A549 (cell line): ENCODE measurements at regions not wholly inside any gene's neighbourhood (a gene's known extent, or its start where the extent isn't known, plus 50 kb on each side); places are given as distances from the start of the nearest gene placed in this dataset.

ENCODE experiments used
- ATAC-seq, 2 experiments: fragments of 200-7000 bp in 1 of 2; fragments of >200 bp in 1 of 2; cut with Nextera tagmentation in 1 of 2; cut with Tn5 transposase in 1 of 2; 3 replicates each; pipeline versions ENCODE4 v1.8.0 to v1.9.1; 2018 to 2020; ENCODE audit warnings: mild to moderate bottlenecking in 1 of 2, moderate library complexity in 1 of 2
- CTCF ChIA-PET: fragments of 300-600 bp; sonication (Branson Sonifier 250); formaldehyde crosslinking; extraction: SDS; loops from one replicate; lab custom pipeline; 2021; ENCODE audit warnings: antibody characterized with exemption, inconsistent platforms; lab: Yijun Ruan, JAX
- POLR2A ChIA-PET: fragments of 350-600 bp; formaldehyde crosslinking; extraction: SDS; loops from one replicate; lab custom pipeline; 2021; ENCODE audit warnings: antibody characterized with exemption, inconsistent platforms; lab: Yijun Ruan, JAX
- DNase-seq, 2 experiments: peaks; one replicate each; pipeline versions ENCODE4 v3.0.0 to v3.0.0-alpha.2; 2011 to 2016; ENCODE audit warnings: low read depth in 1 of 2, low spot score in 1 of 2
- FAIRE-seq: peaks from 2 replicates; lab custom pipeline; 2011; peaks lifted over from hg19 to GRCh38; lab: Jason Lieb, UNC
- H3K27ac ChIP-seq, 2 experiments: fragments of >200 bp; sonication (Bioruptor Twin); formaldehyde crosslinking; 3 replicates each; pipeline ENCODE4 v1.5.1; 2016 to 2017
- H3K4me1 ChIP-seq: fragments of >200 bp; sonication (Bioruptor Twin); formaldehyde crosslinking; 3 replicates; pipeline ENCODE4 v1.6.1; 2016
- H3K4me2 ChIP-seq: fragments of >200 bp; sonication (Bioruptor Twin); formaldehyde crosslinking; 3 replicates; pipeline ENCODE4 v1.6.1; 2016
- H3K4me3 ChIP-seq: fragments of >200 bp; sonication (Bioruptor Twin); formaldehyde crosslinking; 3 replicates; pipeline ENCODE4 v1.5.1; 2016
- H3K9me3 ChIP-seq: fragments of >200 bp; sonication (Bioruptor Twin); formaldehyde crosslinking; 3 replicates; pipeline ENCODE4 v1.6.1; 2016
- CBX8 ChIP-seq: fragments of 200-600 bp; sonication (generic); IDR thresholded peaks from 2 replicates; pipeline ENCODE4 v1.6.1; 2016
- CEBPB ChIP-seq, 2 experiments: fragments of >200 bp in 1 of 2; sonication (Bioruptor Twin) in 1 of 2; formaldehyde crosslinking in 1 of 2; IDR thresholded peaks; 2 replicates each; pipeline ENCODE4 v1.6.1; 2012 to 2016
- CHD2 ChIP-seq: fragments of 150-350 bp; IDR thresholded peaks from 2 replicates; pipeline ENCODE4 v1.6.1; 2014; ENCODE audit warnings: low read length; ENCODE audit not compliant: partially characterized antibody
- EHF ChIP-seq: fragments of 250-450 bp; sonication (Bioruptor Pico); IDR thresholded peaks from 2 replicates; pipeline ENCODE4 v1.5.0; 2020; ENCODE audit warnings: mild to moderate bottlenecking
- EHMT2 ChIP-seq: fragments of 200-600 bp; sonication (generic); IDR thresholded peaks from 2 replicates; pipeline ENCODE4 v1.6.1; 2016; ENCODE audit warnings: antibody characterized with exemption, low read depth, mild to moderate bottlenecking, moderate library complexity
- EP300 ChIP-seq, 2 experiments: fragments of >200 bp; sonication (Bioruptor Twin); formaldehyde crosslinking; IDR thresholded peaks; 2 replicates in 1 of 2; 3 replicates in 1 of 2; pipeline ENCODE4 v1.6.1; 2016 to 2017
- HOXB13 ChIP-seq: fragments of 250-450 bp; sonication (Bioruptor Pico); IDR thresholded peaks from 2 replicates; pipeline ENCODE4 v1.5.0; 2020; ENCODE audit warnings: low read depth, mild to moderate bottlenecking, moderate library complexity
- JUN ChIP-seq, 2 experiments: fragments of >200 bp; sonication (Bioruptor Twin); formaldehyde crosslinking; IDR thresholded peaks; 2 replicates in 1 of 2; 3 replicates in 1 of 2; pipeline ENCODE4 v1.6.1; 2016 to 2017
- JUNB ChIP-seq: fragments of >200 bp; sonication (Bioruptor Twin); formaldehyde crosslinking; IDR thresholded peaks from 2 replicates; pipeline ENCODE4 v1.6.1; 2016
- MAFK ChIP-seq: fragments of 450-650 bp; IDR thresholded peaks from 2 replicates; pipeline ENCODE4 v1.6.1; 2014; ENCODE audit not compliant: partially characterized antibody
- MAZ ChIP-seq: fragments of 150-350 bp; IDR thresholded peaks from 2 replicates; pipeline ENCODE4 v1.6.1; 2014; ENCODE audit warnings: antibody characterized with exemption, low read depth, low read length, borderline replicate concordance
- NFE2L2 ChIP-seq: fragments of 150-350 bp; conservative IDR thresholded peaks from 2 replicates; pipeline ENCODE4 v1.6.1; 2014; ENCODE audit warnings: low read length
- POLR2AphosphoS2 ChIP-seq: conservative IDR thresholded peaks from 2 replicates; pipeline ENCODE4 v1.6.1; 2012; ENCODE audit warnings: low read length, improper control_type of control experiment, inconsistent platforms
- SMC3 ChIP-seq: fragments of >200 bp; sonication (Bioruptor Twin); formaldehyde crosslinking; IDR thresholded peaks from 3 replicates; pipeline ENCODE4 v1.6.1; 2018; ENCODE audit warnings: inconsistent platforms
- WGBS: methylation state at CpG from one replicate; pipeline ENCODE4 v1.1.6; 2017; ENCODE audit errors: missing lambda C conversion rate; 5-methylcytosine and 5-hydroxymethylcytosine counted together
- TF ChIP-seq, protein P1 (sequence below): fragments of >200 bp; sonication (Bioruptor Twin); formaldehyde crosslinking; IDR thresholded peaks from 2 replicates; pipeline ENCODE4 v1.6.1; 2016
- TF ChIP-seq, protein P2 (sequence below): fragments of 200-600 bp; sonication (generic); IDR thresholded peaks from 2 replicates; pipeline ENCODE4 v1.6.1; 2016; ENCODE audit warnings: antibody characterized with exemption, mild to moderate bottlenecking, moderate library complexity
- TF ChIP-seq, protein P3 (sequence below): fragments of 250-450 bp; sonication (Bioruptor Pico); IDR thresholded peaks from 2 replicates; pipeline ENCODE4 v1.5.0; 2020; ENCODE audit warnings: low read depth, mild to moderate bottlenecking, moderate library complexity
- TF ChIP-seq, protein P4 (sequence below): fragments of 150-350 bp; IDR thresholded peaks from 2 replicates; pipeline ENCODE4 v1.6.1; 2014; ENCODE audit warnings: low read depth, mild to moderate bottlenecking, low read length

DNA sequence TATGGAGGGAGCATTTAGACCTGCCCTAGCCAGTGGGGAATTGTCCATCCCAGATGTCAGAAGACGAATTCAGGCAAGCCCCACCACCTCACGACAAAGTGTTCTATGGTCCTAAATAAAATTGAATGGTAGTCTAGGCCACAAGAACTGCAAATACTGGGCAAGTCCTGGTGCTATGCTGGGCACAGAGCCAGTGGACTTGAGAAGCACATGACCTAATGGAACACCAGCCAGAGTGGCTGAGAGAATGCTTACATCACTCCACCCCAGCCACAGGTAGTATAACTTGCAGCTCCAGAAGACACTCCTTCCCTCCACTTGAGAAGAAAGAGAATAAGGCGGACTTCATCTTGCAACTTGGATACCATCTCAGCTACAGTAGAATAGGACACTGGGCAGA is 567.3 kb upstream of the CXADR start:
- ChIA-PET POLR2A (no interaction called here), CTCF (no interaction called here)
- Histone ChIP-seq H3K4me1 (no peaks in the 10 kb centered on the region), H3K4me2 (no peak overlapping the region), H3K27ac (no peak overlapping the region), H3K9me3 (no peaks in the 10 kb centered on the region), H3K4me3 (no peak overlapping the region)
- DNase-seq (no peak), FAIRE-seq (no peak), ATAC-seq (no peak)
- WGBS, result 58% methylated on average over 2 of the region's 3 CpGs
- TF ChIP-seq, protein P1, sequence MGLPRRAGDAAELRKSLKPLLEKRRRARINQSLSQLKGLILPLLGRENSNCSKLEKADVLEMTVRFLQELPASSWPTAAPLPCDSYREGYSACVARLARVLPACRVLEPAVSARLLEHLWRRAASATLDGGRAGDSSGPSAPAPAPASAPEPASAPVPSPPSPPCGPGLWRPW, result no peak
- TF ChIP-seq HOXB13 (no peak), EHMT2 (no peak), POLR2AphosphoS2 (no peak), EP300 (IDR thresholded peaks at IDR 0.05) (no peak)

DNA sequence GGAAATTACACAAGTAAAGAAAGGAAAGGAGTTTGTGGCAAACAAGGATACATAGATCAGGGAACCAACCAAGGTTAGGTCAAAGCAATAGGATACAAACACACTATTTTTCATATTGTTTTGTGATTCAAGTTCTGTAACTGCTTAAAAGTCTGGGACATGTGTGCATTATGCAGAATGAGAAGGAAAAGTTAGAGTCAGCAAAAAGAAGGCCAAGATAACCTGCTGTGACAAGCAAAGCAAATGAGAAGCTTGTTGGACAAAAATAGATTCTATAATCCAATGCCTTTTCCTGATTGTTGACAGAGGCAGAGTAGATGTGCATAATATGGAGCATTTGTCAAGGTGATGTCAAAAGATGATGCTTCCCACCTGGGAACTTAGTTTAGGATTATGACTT is 556.0 kb upstream of the CXADR start:
- Histone ChIP-seq H3K4me3 (no peak overlapping the region), H3K27ac (no peak overlapping the region), H3K4me1 (no peaks in the 10 kb centered on the region), H3K9me3 (no peaks in the 10 kb centered on the region), H3K4me2 (no peak overlapping the region)
- ChIA-PET POLR2A (no interaction called here), CTCF (no interaction called here)
- DNase-seq, result no peak
- TF ChIP-seq MAFK, result peak; percentile 51
- TF ChIP-seq, protein P2, sequence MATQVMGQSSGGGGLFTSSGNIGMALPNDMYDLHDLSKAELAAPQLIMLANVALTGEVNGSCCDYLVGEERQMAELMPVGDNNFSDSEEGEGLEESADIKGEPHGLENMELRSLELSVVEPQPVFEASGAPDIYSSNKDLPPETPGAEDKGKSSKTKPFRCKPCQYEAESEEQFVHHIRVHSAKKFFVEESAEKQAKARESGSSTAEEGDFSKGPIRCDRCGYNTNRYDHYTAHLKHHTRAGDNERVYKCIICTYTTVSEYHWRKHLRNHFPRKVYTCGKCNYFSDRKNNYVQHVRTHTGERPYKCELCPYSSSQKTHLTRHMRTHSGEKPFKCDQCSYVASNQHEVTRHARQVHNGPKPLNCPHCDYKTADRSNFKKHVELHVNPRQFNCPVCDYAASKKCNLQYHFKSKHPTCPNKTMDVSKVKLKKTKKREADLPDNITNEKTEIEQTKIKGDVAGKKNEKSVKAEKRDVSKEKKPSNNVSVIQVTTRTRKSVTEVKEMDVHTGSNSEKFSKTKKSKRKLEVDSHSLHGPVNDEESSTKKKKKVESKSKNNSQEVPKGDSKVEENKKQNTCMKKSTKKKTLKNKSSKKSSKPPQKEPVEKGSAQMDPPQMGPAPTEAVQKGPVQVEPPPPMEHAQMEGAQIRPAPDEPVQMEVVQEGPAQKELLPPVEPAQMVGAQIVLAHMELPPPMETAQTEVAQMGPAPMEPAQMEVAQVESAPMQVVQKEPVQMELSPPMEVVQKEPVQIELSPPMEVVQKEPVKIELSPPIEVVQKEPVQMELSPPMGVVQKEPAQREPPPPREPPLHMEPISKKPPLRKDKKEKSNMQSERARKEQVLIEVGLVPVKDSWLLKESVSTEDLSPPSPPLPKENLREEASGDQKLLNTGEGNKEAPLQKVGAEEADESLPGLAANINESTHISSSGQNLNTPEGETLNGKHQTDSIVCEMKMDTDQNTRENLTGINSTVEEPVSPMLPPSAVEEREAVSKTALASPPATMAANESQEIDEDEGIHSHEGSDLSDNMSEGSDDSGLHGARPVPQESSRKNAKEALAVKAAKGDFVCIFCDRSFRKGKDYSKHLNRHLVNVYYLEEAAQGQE, result no peak
- FAIRE-seq, result no peak
- no peak for ATAC-seq

DNA sequence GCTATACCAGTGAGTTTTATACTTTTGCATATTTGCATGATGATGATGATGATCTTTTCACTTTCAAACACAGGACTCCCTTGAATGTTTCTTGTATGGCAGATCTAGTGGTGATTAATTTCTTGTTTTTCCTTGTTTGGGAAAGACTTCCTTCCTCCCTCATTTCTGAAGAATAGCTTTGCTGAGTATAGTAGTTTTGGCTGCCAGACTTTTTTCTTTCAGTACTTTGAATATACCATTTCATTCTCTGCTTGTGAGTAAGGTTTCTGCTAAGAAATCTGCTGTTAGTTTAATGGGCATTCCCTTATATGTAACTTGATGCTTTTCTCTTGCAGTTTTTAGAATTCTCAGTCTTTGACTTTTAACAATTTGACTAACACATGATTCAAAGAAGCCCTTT is 547.4 kb upstream of the CXADR start:
- TF ChIP-seq, protein P3, sequence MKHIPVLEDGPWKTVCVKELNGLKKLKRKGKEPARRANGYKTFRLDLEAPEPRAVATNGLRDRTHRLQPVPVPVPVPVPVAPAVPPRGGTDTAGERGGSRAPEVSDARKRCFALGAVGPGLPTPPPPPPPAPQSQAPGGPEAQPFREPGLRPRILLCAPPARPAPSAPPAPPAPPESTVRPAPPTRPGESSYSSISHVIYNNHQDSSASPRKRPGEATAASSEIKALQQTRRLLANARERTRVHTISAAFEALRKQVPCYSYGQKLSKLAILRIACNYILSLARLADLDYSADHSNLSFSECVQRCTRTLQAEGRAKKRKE, result no peak
- no peak for TF ChIP-seq MAZ
- no peak for TF ChIP-seq EHF (CRISPR knock-in tag)
- TF ChIP-seq EP300 (IDR thresholded peaks at IDR 0.05), result no peak
- no peak for TF ChIP-seq JUN (IDR thresholded peaks at IDR 0.05)
- TF ChIP-seq CBX8, result no peak
- no peak for TF ChIP-seq JUNB
- no peak for TF ChIP-seq CEBPB (IDR thresholded peaks at IDR 0.05)
- TF ChIP-seq EHMT2, result no peak
- TF ChIP-seq, protein P4, sequence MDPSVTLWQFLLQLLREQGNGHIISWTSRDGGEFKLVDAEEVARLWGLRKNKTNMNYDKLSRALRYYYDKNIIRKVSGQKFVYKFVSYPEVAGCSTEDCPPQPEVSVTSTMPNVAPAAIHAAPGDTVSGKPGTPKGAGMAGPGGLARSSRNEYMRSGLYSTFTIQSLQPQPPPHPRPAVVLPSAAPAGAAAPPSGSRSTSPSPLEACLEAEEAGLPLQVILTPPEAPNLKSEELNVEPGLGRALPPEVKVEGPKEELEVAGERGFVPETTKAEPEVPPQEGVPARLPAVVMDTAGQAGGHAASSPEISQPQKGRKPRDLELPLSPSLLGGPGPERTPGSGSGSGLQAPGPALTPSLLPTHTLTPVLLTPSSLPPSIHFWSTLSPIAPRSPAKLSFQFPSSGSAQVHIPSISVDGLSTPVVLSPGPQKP, result no peak
- TF ChIP-seq MAFK, result no peak
- TF ChIP-seq SMC3, result no peak
- no peak for TF ChIP-seq CHD2
- TF ChIP-seq, protein P2, result no peak
- no peak for TF ChIP-seq NFE2L2

More for the DNA sequence above, 547.4 kb upstream of the CXADR start:
- DNase-seq, result no peak
- ChIA-PET CTCF (no interaction called here), POLR2A (no interaction called here)
- no peak for FAIRE-seq
- Histone ChIP-seq H3K4me1 (no peaks in the 10 kb centered on the region), H3K27ac (no peak overlapping the region), H3K9me3 (no peaks in the 10 kb centered on the region), H3K4me3 (no peak overlapping the region), H3K4me2 (no peak overlapping the region)
- ATAC-seq, result no peak
